Peyer's patch (tissue), 4 donors: ENCODE measurements at regions not wholly inside any gene's neighbourhood (a gene's known extent, or its start where the extent isn't known, plus 50 kb on each side); places are given as distances from the start of the nearest gene placed in this dataset.

ENCODE experiments used
- CTCF ChIP-seq, 6 experiments: fragments of 450-650 bp in 4 of 6; fragments of 200-600 bp in 2 of 6; sonication (generic) in 1 of 6; IDR thresholded peaks; one replicate each; pipeline ENCODE4 v1.5.1; 2017 to 2019; ENCODE audit warnings: antibody characterized with exemption in 6 of 6, mild to moderate bottlenecking in 3 of 6, moderate library complexity in 1 of 6
- POLR2A ChIP-seq, 2 donors: fragments of 450-650 bp; IDR thresholded peaks; one replicate each; pipeline ENCODE4 v1.5.1; 2017; ENCODE audit warnings: antibody characterized with exemption in 2 of 2, mild to moderate bottlenecking in 2 of 2, moderate library complexity in 2 of 2

DNA sequence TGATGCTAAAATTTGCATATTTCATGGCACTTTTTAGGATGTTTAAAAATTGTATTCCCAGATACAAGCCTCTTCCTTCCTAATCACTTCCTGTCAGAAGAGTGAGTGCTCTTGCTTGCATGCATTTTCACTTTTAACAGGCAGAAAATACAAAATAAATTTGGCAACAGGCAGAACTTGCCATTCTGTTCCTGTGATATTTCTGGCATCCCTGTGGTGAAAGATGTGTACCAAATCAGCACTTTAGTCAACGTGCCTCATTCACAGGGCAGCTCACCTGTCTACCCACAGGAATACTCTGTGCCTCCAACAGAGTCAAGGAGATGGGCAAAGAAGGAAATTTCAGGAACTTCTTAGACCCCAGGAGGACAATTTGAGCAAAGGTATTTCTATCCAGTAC is 360.9 kb downstream of the AKAIN1 start:
- TF ChIP-seq CTCF (IDR thresholded peaks at IDR 0.05) (no peak), POLR2A (IDR thresholded peaks at IDR 0.05) (no peak)
